Mammary epithelial cell (primary cell): ENCODE measurements at regions not wholly inside any gene's neighbourhood (a gene's known extent, or its start where the extent isn't known, plus 50 kb on each side); places are given as distances from the start of the nearest gene placed in this dataset.

Experiments
- EZH2 ChIP-seq: IDR thresholded peaks from 2 replicates; pipeline ENCODE4 v1.6.1; 2012; ENCODE audit warnings: low read length, inconsistent platforms, borderline replicate concordance
- TF ChIP-seq, protein P1 (sequence below), 2 donors: IDR thresholded peaks in 1 of 2; conservative IDR thresholded peaks in 1 of 2; 2 replicates each; pipeline ENCODE4 v1.5.1; 2011 to 2012; ENCODE audit warnings: inconsistent platforms in 2 of 2, low read length in 2 of 2, mild to moderate bottlenecking in 2 of 2, control low read depth in 1 of 2, low read depth in 1 of 2; ENCODE audit not compliant: insufficient read depth in 1 of 2; ENCODE audit errors: extremely low read depth in 1 of 2

DNA sequence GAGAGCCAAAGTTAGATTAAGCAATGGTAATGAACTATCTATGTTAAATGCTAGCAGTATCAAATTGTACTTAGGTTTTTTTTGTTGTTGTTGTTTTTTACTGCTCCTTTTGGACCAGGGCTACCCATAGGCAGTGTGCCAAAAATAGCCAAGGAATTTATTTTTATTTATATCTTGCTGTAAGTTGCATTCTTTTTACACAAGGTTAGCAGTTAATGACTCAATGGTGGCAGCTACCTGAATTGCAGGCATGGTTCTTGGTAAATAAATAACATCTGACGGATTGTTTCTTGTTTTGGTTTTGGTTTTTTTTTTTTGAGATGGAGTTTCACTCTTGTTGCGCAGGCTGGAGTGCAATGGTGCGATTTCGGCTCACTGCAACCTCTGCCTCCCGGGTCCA lies 194.8 kb upstream of the TSC22D1 start:
- TF ChIP-seq, protein P1, sequence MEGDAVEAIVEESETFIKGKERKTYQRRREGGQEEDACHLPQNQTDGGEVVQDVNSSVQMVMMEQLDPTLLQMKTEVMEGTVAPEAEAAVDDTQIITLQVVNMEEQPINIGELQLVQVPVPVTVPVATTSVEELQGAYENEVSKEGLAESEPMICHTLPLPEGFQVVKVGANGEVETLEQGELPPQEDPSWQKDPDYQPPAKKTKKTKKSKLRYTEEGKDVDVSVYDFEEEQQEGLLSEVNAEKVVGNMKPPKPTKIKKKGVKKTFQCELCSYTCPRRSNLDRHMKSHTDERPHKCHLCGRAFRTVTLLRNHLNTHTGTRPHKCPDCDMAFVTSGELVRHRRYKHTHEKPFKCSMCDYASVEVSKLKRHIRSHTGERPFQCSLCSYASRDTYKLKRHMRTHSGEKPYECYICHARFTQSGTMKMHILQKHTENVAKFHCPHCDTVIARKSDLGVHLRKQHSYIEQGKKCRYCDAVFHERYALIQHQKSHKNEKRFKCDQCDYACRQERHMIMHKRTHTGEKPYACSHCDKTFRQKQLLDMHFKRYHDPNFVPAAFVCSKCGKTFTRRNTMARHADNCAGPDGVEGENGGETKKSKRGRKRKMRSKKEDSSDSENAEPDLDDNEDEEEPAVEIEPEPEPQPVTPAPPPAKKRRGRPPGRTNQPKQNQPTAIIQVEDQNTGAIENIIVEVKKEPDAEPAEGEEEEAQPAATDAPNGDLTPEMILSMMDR (conservative IDR thresholded peaks at IDR 0.05 in 1 of 2, IDR thresholded peaks at IDR 0.05 in 1 of 2; ENCODE audit: extremely low read depth in 1 of 2, insufficient read depth in 1 of 2, low read depth in 1 of 2, low read length in 2 of 2) = no peak
- TF ChIP-seq EZH2 = no peak
